Sigmoid colon (tissue), 6 donors: ENCODE measurements at regions not wholly inside any gene's neighbourhood (a gene's known extent, or its start where the extent isn't known, plus 50 kb on each side); places are given as distances from the start of the nearest gene placed in this dataset.

ENCODE experiments used
- DNase-seq: peaks from one replicate; pipeline ENCODE4 v3.0.0-alpha.2; 2019
- H3K27ac ChIP-seq, 4 donors: fragments of 200-600 bp; sonication (generic); one replicate each; pipeline ENCODE4 v1.5.1; 2016 to 2019; ENCODE audit warnings: mild to moderate bottlenecking in 1 of 4
- H3K27me3 ChIP-seq, 3 donors: fragments of 200-600 bp; sonication (generic); one replicate each; pipeline ENCODE4 v1.5.1; 2019; ENCODE audit warnings: mild to moderate bottlenecking in 1 of 3
- H3K36me3 ChIP-seq, 4 donors: fragments of 200-600 bp; sonication (generic); one replicate each; pipeline ENCODE4 v1.5.1; 2016 to 2019
- H3K4me1 ChIP-seq, 4 donors: fragments of 200-600 bp; sonication (generic); one replicate each; pipeline ENCODE4 v1.5.1; 2017 to 2019
- H3K4me3 ChIP-seq, 4 donors: fragments of 200-600 bp; sonication (generic); one replicate each; pipeline ENCODE4 v1.5.1; 2017 to 2019; ENCODE audit warnings: mild to moderate bottlenecking in 2 of 4, moderate library complexity in 1 of 4
- H3K9me3 ChIP-seq, 4 donors: fragments of 200-600 bp in 3 of 4; sonication (generic) in 3 of 4; one replicate each; pipeline versions ENCODE4 v1.5.1 to v1.6.1; 2013 to 2019
- CTCF ChIP-seq, 4 experiments: fragments of 450-650 bp in 3 of 4; fragments of 200-600 bp in 1 of 4; IDR thresholded peaks; one replicate each; pipeline ENCODE4 v1.5.1; 2016 to 2019; ENCODE audit warnings: antibody characterized with exemption in 4 of 4, mild to moderate bottlenecking in 3 of 4, moderate library complexity in 2 of 4
- EP300 ChIP-seq, 4 donors: sonication (generic); formaldehyde crosslinking; IDR thresholded peaks; one replicate each; pipeline ENCODE4 v1.6.1; 2017; ENCODE audit warnings: antibody characterized with exemption in 4 of 4
- POLR2A ChIP-seq, 2 donors: fragments of 450-650 bp; IDR thresholded peaks; one replicate each; pipeline ENCODE4 v1.6.1; 2016; ENCODE audit warnings: antibody characterized with exemption in 2 of 2, mild to moderate bottlenecking in 2 of 2, moderate library complexity in 2 of 2
- POLR2AphosphoS5 ChIP-seq, 4 donors: sonication (generic); formaldehyde crosslinking; IDR thresholded peaks; one replicate each; pipeline ENCODE4 v1.6.1; 2017; ENCODE audit warnings: antibody characterized with exemption in 4 of 4
- WGBS, 2 donors: extraction: QIAGEN DNeasy Blood & Tissue Kit; methylation state at CpG; one replicate each; pipeline ENCODE4 v1.1.7; 2013; 5-methylcytosine and 5-hydroxymethylcytosine counted together
- intact Hi-C: fragments of 100-400 bp; cut with DNase I; formaldehyde crosslinking; loops from one replicate; pipeline ENCODE4 v1.15.1; 2023
- donor health status: healthy with polysubstance abuse.
- donor health status: healthy.

- Histone ChIP-seq H3K27ac (no peak overlapping the region), H3K4me1 (no peaks in the 10 kb centered on the region), H3K4me3 (no peak overlapping the region), H3K36me3 (no peaks in the 10 kb centered on the region), H3K27me3 (no peaks in the 10 kb centered on the region), H3K9me3 (peaks cover 0 to 2% (median 0%) of the 10 kb centered on the region in 4 donors)
- no peak for TF ChIP-seq POLR2A (IDR thresholded peaks at IDR 0.05)
- TF ChIP-seq POLR2AphosphoS5 (IDR thresholded peaks at IDR 0.05), result no peak
- no peak for TF ChIP-seq EP300 (IDR thresholded peaks at IDR 0.05)
- no peak for TF ChIP-seq CTCF (IDR thresholded peaks at IDR 0.05)
- no peak for DNase-seq
- intact Hi-C loops, result no loop called here
- 81 to 85% methylated on average over 3 of the region's 3 CpGs for WGBS, 2 donors
Measured at GRCh38 chr4:24214796-24215195, 324.9 kb upstream of the PPARGC1A start.

GRCh38 chr4:24213961-24214360 lies 324.1 kb upstream of the PPARGC1A start:
- no peak overlapping the region for H3K27ac ChIP-seq
- no peaks in the 10 kb centered on the region for H3K27me3 ChIP-seq
- H3K4me3 ChIP-seq, result no peak overlapping the region
- TF ChIP-seq EP300 (IDR thresholded peaks at IDR 0.05), result no peak
- TF ChIP-seq CTCF (IDR thresholded peaks at IDR 0.05), result no peak
- TF ChIP-seq POLR2A (IDR thresholded peaks at IDR 0.05), result no peak
- intact Hi-C loops, result no loop called here
- no peak for DNase-seq
- peaks cover 0 to 2% (median 0%) of the 10 kb centered on the region in 4 donors for H3K9me3 ChIP-seq
- no peaks in the 10 kb centered on the region for H3K4me1 ChIP-seq
- 74 to 75% methylated on average over 5 of the region's 5 CpGs for WGBS, 2 donors
- no peaks in the 10 kb centered on the region for H3K36me3 ChIP-seq

DNA sequence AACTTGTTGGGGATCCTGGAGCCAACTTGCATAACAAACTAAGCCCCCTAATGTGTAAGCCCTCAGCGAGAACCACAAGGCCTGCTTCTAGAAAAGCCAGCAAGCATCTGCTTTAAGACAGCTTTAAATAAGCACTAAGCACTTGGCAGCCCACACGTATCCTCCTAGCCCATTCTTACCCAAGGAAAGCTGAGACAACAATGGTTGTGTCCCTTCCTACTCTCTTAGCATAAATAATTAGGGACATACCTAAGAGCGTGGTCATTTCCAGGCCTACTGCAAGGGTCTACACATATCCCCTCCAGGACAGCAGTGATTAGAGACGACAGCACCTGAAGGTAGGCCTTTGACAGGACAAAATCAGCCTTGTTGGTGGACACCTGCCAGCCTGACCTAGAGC lies 322.8 kb upstream of the PPARGC1A start:
- H3K36me3 ChIP-seq, result no peaks in the 10 kb centered on the region
- H3K27me3 ChIP-seq, result no peaks in the 10 kb centered on the region
- WGBS, 2 donors, result 87 to 91% methylated on average over 4 of the region's 4 CpGs
- H3K9me3 ChIP-seq, result no peaks in the 10 kb centered on the region
- TF ChIP-seq CTCF (IDR thresholded peaks at IDR 0.05) (no peak), POLR2A (IDR thresholded peaks at IDR 0.05) (no peak), POLR2AphosphoS5 (IDR thresholded peaks at IDR 0.05) (no peak), EP300 (IDR thresholded peaks at IDR 0.05) (no peak)
- no peak for DNase-seq
- H3K4me3 ChIP-seq, result no peak overlapping the region
- intact Hi-C loops, result no loop called here
- H3K4me1 ChIP-seq, result no peaks in the 10 kb centered on the region
- no peak overlapping the region for H3K27ac ChIP-seq

DNA sequence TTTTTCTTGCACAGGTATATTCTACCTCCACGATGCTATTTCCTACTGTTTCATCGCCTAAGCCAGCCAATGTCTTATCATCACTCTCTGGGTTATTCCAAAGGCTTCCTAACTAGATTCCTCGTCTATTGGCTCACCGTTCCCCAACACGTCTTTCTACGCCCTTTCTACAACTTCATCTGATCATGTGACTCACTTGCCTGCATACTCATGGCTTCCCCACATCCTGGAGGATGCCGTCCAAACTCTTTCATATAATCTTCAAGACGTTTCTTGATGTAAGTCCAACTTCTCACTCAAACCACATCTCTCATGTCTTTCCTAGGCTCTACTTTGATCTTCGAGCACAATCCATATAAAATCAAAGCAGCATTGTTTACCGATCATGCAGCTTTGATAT lies 322.0 kb upstream of the PPARGC1A start:
- H3K27ac ChIP-seq, result no peak overlapping the region
- intact Hi-C loops, result no loop called here
- no peaks in the 10 kb centered on the region for H3K36me3 ChIP-seq
- TF ChIP-seq POLR2AphosphoS5 (IDR thresholded peaks at IDR 0.05), result no peak
- no peak for TF ChIP-seq EP300 (IDR thresholded peaks at IDR 0.05)
- TF ChIP-seq CTCF (IDR thresholded peaks at IDR 0.05), result no peak
- no peak for TF ChIP-seq POLR2A (IDR thresholded peaks at IDR 0.05)
- H3K4me1 ChIP-seq, result no peaks in the 10 kb centered on the region
- no peaks in the 10 kb centered on the region for H3K27me3 ChIP-seq
- no peak overlapping the region for H3K4me3 ChIP-seq
- DNase-seq, result no peak
- no peaks in the 10 kb centered on the region for H3K9me3 ChIP-seq
- WGBS, 2 donors, result 90% methylated on average over 10 of the region's 10 CpGs

- WGBS, 2 donors, result 74 to 83% methylated on average over 10 of the region's 10 CpGs
- Histone ChIP-seq H3K9me3 (no peaks in the 10 kb centered on the region), H3K4me1 (no peaks in the 10 kb centered on the region), H3K27ac (no peak overlapping the region), H3K4me3 (no peak overlapping the region), H3K27me3 (no peaks in the 10 kb centered on the region), H3K36me3 (no peaks in the 10 kb centered on the region)
- intact Hi-C loops, result no loop called here
- TF ChIP-seq POLR2AphosphoS5 (IDR thresholded peaks at IDR 0.05) (peak in 1 of 4 donors; percentile 38), POLR2A (IDR thresholded peaks at IDR 0.05) (no peak), CTCF (IDR thresholded peaks at IDR 0.05) (no peak)
- peak; percentile 70 for DNase-seq
Measured at GRCh38 chr4:24210332-24210902, 320.6 kb upstream of the PPARGC1A start.
